ENCODE measurements at regions not wholly inside any gene's neighbourhood (a gene's known extent, or its start where the extent isn't known, plus 50 kb on each side); places are given as distances from the start of the nearest gene placed in this dataset.
"Not testable (repeated sequence)": the region's sequence is repeated elsewhere in the genome, so short reads cannot be mapped to it uniquely, and the experiment has no call there.

DNA sequence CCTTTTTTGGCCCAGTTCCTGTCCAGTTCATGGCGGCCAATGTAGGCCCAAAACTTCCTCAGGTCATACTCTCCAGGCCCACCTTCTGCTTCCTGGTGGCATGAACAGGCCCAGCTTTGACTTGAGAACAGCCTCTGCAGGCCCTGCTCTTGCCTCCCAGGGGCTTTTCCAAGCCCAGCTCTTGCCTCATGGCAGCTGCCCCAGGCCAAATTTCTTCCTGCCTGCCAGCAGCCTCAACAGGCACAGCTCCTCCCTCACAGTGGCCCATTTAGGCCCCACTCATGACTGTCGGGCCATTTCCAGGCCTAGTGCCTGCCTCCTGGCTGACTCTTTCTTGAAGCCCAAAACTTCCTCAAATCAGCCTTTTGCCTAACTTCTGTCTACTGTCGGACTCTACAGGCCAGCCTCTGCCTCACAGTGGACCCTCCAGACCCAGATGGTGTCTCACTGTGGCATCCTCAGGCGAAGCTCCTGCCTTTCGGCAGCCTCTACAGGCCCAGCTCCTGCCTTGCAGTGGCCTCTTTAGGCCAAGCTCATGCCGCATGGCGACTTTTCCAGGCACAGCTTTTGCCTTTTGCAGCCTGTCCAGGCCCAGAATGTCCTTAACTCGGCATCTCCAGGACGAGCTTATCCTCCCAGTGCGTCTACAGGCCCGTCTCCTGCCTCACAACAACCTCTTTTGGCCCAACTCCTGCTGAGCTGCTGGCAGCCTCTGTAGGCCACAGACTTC, 53.7 kb upstream of the METTL14 start:
- H2BK120ac ChIP-seq (ENCODE audit: low read depth, low read length); H3K14ac ChIP-seq (replicated peaks; ENCODE audit: low read depth, low read length); H3K23ac ChIP-seq (ENCODE audit: low read depth, low read length); H4K91ac ChIP-seq (ENCODE audit: insufficient read depth, low read depth, low read length); H3K9me3 ChIP-seq (ENCODE audit: control insufficient read depth, insufficient read depth, low read length); H3K27ac ChIP-seq (ENCODE audit: insufficient read depth, low read length); dilution Hi-C loops (cut with HindIII; ENCODE audit: low sequenced_read_pairs, unreplicated experiment); H3K9me1 ChIP-seq (ENCODE audit: insufficient read depth, low read length); H2BK15ac ChIP-seq (ENCODE audit: low read depth, low read length); POLR2A ChIA-PET (ENCODE audit: unreplicated experiment); H2AK5ac ChIP-seq (ENCODE audit: low read depth, low read length); CTCF ChIA-PET; intact Hi-C loops (cut with micrococcal nuclease); H3K36me3 ChIP-seq (ENCODE audit: control insufficient read depth, insufficient read depth, low read length); H3K4me2 ChIP-seq (ENCODE audit: low read depth, low read length); H3K4ac ChIP-seq (ENCODE audit: low read depth, low read length); H3K27me3 ChIP-seq (ENCODE audit: control insufficient read depth, insufficient read depth, low read length); H4K5ac ChIP-seq (ENCODE audit: low read depth, low read length); BruUV-seq (replicated peaks); H2BK20ac ChIP-seq (ENCODE audit: low read depth, low read length); H4K20me1 ChIP-seq (ENCODE audit: insufficient read depth, low read length); in situ Hi-C loops (cut with MboI; ENCODE audit: low sequenced_read_pairs); H3K56ac ChIP-seq (ENCODE audit: extremely low read depth, insufficient read depth, low read length); H3K79me1 ChIP-seq (ENCODE audit: low read depth in 1 of 2, low read length in 2 of 2); H2AFZ ChIP-seq (replicated peaks; ENCODE audit: low read length, poor library complexity); H3K9ac ChIP-seq (ENCODE audit: low read depth, low read length); DNase-seq; H4K8ac ChIP-seq (ENCODE audit: low read depth in 2 of 2, low read length in 2 of 2); H2BK5ac ChIP-seq (ENCODE audit: low read depth, low read length, poor library complexity, severe bottlenecking); ATAC-seq (ENCODE audit: low read depth); H3K4me1 ChIP-seq (ENCODE audit: control insufficient read depth, insufficient read depth, low read length); H3K4me3 ChIP-seq (ENCODE audit: insufficient read depth, low read depth, low read length); H2AK9ac ChIP-seq (replicated peaks; ENCODE audit: low read depth, low read length, poor library complexity); H3K18ac ChIP-seq (ENCODE audit: low read depth, low read length): not testable (repeated sequence)
- 93% methylated on average over 6 of the region's 11 CpGs; no CpG with 5 or more reads in 1 of the 2 experiments for WGBS, 2 experiments (ENCODE audit: extremely low coverage in 2 of 2, insufficient read length in 1 of 2)

DNA sequence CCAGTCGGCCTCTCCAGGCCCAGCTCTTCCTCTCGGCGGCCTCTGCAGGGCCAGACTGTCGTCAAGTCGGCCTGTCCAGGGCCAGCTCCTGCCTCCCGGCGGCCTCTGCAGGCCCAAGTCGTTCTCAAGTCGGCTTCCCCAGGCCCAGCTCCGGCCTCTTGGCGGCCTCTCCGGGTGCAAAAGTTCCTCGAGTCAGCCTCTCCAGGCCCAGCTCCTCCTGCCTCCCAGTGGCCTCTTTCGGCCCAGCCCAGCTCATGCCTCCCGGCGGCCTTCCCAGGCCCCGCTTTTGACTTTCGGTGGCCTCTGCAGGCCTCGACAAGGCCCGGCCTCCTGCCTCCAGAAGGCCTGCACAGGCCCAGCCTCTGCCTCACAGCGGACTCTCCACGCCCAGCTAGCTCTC, 51.7 kb upstream of the METTL14 start:
- H2AK5ac ChIP-seq (ENCODE audit: low read depth, low read length); ATAC-seq (ENCODE audit: low read depth); H2AFZ ChIP-seq (replicated peaks; ENCODE audit: low read length, poor library complexity); H3K4me1 ChIP-seq (ENCODE audit: control insufficient read depth, insufficient read depth, low read length); H3K27ac ChIP-seq (ENCODE audit: insufficient read depth, low read length); H3K27me3 ChIP-seq (ENCODE audit: control insufficient read depth, insufficient read depth, low read length); in situ Hi-C loops (cut with MboI; ENCODE audit: low sequenced_read_pairs); H2BK120ac ChIP-seq (ENCODE audit: low read depth, low read length); H4K8ac ChIP-seq (ENCODE audit: low read depth in 2 of 2, low read length in 2 of 2); DNase-seq; H3K4ac ChIP-seq (ENCODE audit: low read depth, low read length); H3K18ac ChIP-seq (ENCODE audit: low read depth, low read length); H4K91ac ChIP-seq (ENCODE audit: insufficient read depth, low read depth, low read length); H2BK15ac ChIP-seq (ENCODE audit: low read depth, low read length); dilution Hi-C loops (cut with HindIII; ENCODE audit: low sequenced_read_pairs, unreplicated experiment); H3K4me3 ChIP-seq (ENCODE audit: insufficient read depth, low read depth, low read length); H3K14ac ChIP-seq (replicated peaks; ENCODE audit: low read depth, low read length); POLR2A ChIA-PET (ENCODE audit: unreplicated experiment); H3K4me2 ChIP-seq (ENCODE audit: low read depth, low read length); H4K20me1 ChIP-seq (ENCODE audit: insufficient read depth, low read length); H3K36me3 ChIP-seq (ENCODE audit: control insufficient read depth, insufficient read depth, low read length); intact Hi-C loops (cut with micrococcal nuclease); H3K23ac ChIP-seq (ENCODE audit: low read depth, low read length); H2BK5ac ChIP-seq (ENCODE audit: low read depth, low read length, poor library complexity, severe bottlenecking); H2AK9ac ChIP-seq (replicated peaks; ENCODE audit: low read depth, low read length, poor library complexity); CTCF ChIA-PET; H3K9ac ChIP-seq (ENCODE audit: low read depth, low read length); H4K5ac ChIP-seq (ENCODE audit: low read depth, low read length); H2BK20ac ChIP-seq (ENCODE audit: low read depth, low read length); H3K9me3 ChIP-seq (ENCODE audit: control insufficient read depth, insufficient read depth, low read length); H3K56ac ChIP-seq (ENCODE audit: extremely low read depth, insufficient read depth, low read length); H3K9me1 ChIP-seq (ENCODE audit: insufficient read depth, low read length); H3K79me1 ChIP-seq (ENCODE audit: low read depth in 1 of 2, low read length in 2 of 2); BruUV-seq (replicated peaks): not testable (repeated sequence)
- 100% methylated on average over 1 of the region's 22 CpGs; no CpG with 5 or more reads in 1 of the 2 experiments for WGBS, 2 experiments (ENCODE audit: extremely low coverage in 2 of 2, insufficient read length in 1 of 2)

Data from IMR-90 (cell line).